ENCODE measurements at regions not wholly inside any gene's neighbourhood (a gene's known extent, or its start where the extent isn't known, plus 50 kb on each side); places are given as distances from the start of the nearest gene placed in this dataset.

DNA sequence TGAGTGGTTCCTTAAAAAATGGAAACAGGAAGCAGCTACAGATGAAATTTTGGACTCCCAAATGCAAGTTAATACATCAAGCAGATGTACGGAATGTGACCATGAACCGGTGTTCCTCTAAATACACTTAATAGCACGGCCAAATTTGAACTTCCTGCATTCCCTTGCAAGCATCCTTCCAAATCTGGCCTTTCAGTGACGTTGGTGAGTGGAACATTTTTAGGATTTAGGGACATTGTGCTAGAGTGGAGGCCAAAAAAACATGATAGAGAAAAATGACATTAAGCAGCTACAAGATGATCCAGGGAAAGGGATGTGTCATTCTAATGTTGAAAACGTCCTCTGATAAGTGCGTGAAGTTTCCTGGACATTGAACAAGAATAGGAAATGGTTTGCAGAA is 62.1 kb downstream of the CTAGE1 start:
- no peak overlapping the region for H3K27ac Mint-ChIP-seq
- DNase-seq, result no peak
- TF ChIP-seq, protein P1, sequence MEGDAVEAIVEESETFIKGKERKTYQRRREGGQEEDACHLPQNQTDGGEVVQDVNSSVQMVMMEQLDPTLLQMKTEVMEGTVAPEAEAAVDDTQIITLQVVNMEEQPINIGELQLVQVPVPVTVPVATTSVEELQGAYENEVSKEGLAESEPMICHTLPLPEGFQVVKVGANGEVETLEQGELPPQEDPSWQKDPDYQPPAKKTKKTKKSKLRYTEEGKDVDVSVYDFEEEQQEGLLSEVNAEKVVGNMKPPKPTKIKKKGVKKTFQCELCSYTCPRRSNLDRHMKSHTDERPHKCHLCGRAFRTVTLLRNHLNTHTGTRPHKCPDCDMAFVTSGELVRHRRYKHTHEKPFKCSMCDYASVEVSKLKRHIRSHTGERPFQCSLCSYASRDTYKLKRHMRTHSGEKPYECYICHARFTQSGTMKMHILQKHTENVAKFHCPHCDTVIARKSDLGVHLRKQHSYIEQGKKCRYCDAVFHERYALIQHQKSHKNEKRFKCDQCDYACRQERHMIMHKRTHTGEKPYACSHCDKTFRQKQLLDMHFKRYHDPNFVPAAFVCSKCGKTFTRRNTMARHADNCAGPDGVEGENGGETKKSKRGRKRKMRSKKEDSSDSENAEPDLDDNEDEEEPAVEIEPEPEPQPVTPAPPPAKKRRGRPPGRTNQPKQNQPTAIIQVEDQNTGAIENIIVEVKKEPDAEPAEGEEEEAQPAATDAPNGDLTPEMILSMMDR (IDR thresholded peaks at IDR 0.05), result no peak
- H3K36me3 Mint-ChIP-seq (ENCODE audit: low read depth), result no peaks in the 10 kb centered on the region
- H3K27me3 Mint-ChIP-seq (ENCODE audit: insufficient read depth), result peaks cover 36% of the 10 kb centered on the region
- no peak overlapping the region for H3K4me3 Mint-ChIP-seq
- no peaks in the 10 kb centered on the region; the same call in 1 of the 2 replicates for H3K4me1 Mint-ChIP-seq (ENCODE audit: low read depth)
- peaks cover 3% of the 10 kb centered on the region; the same call in 1 of the 2 replicates for H3K9me3 Mint-ChIP-seq

DNA sequence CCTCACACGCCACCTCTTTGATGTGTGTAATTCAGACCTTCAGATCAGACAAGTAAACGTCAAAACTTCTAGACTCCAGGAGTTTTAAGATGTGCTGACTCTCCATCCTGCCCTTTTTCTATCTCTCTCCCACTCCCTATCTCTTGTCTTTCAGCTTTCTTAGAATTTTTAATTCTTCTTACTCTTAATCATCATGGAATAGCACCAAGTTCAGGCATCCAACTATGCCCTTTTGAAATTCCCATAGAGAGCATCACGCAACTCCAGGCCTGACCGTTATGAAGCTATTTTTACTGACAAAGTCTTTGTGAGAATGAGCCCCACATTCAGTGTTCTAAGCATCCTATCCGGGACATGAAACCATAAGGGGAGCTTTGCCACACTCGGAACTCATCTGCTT is 62.6 kb downstream of the CTAGE1 start:
- H3K4me3 Mint-ChIP-seq, result no peak overlapping the region
- no peak overlapping the region for H3K27ac Mint-ChIP-seq
- H3K9me3 Mint-ChIP-seq, result peaks cover 3% of the 10 kb centered on the region; the same call in 1 of the 2 replicates
- peaks cover 5% of the 10 kb centered on the region for H3K4me1 Mint-ChIP-seq (ENCODE audit: low read depth)
- TF ChIP-seq, protein P1 (IDR thresholded peaks at IDR 0.05), result no peak
- H3K36me3 Mint-ChIP-seq (ENCODE audit: low read depth), result no peaks in the 10 kb centered on the region
- DNase-seq, result no peak
- peaks cover 36% of the 10 kb centered on the region for H3K27me3 Mint-ChIP-seq (ENCODE audit: insufficient read depth)

DNA sequence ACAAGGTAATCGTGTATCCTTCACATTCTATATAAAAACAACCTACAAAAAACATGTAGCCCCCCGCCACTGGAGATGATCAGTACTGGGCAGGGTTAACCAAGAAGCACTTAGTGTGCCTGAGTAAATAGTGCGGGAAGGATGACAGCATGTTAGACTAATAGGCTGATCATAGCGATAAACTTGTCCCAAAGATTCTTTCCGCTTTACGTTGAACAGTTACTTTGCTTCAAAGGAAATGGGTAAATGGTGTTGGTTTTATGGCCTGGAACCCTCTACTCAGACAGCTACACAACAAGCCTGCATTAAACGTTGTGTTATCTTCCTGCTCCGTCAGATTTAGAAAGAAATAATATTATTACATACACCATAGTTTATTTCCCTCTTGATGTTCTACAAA is 67.7 kb downstream of the CTAGE1 start:
- peak overlapping the region; percentile 26; the same call in 1 of the 2 replicates for H3K27ac Mint-ChIP-seq
- no peaks in the 10 kb centered on the region for H3K36me3 Mint-ChIP-seq (ENCODE audit: low read depth)
- TF ChIP-seq, protein P1 (IDR thresholded peaks at IDR 0.05), result no peak
- 0 out of 2 replicates have a peak overlapping the region, but pooled peaks have one; percentile 82 for H3K4me3 Mint-ChIP-seq
- H3K27me3 Mint-ChIP-seq (ENCODE audit: insufficient read depth), result peaks cover 35% of the 10 kb centered on the region
- no peak for DNase-seq
- H3K4me1 Mint-ChIP-seq (ENCODE audit: low read depth), result peaks cover 50% of the 10 kb centered on the region
- H3K9me3 Mint-ChIP-seq, result peaks cover 3% of the 10 kb centered on the region; the same call in 1 of the 2 replicates

DNA sequence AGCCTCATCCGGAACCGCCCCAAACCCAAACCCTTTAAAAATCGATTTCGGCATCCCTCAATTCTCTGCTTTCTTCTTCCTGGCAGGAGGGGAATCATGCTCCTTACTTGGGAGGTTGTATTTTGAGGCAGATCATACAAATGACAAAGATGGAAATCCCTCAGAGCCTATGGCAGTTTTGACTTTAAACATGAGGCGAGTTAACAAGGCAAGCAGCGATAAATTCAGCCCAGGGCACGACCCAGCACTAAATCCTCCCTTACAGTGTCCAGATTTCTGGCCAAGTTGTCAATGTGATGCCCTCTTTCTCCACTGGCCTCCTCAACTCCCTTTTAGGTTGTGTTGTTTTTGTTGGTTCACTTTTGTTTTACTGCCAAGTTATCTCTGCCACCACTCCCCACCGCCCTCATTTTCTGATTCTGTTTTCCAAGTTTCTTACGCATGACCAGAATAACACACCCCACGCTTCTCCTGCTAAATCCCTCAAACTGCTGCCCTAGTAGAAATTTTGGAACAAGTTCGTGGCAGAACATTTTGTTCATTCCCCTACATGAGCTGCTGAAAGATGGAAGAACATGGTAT is 68.3 kb downstream of the CTAGE1 start:
- H3K27ac Mint-ChIP-seq, result 0 out of 2 replicates have a peak overlapping the region, but pooled peaks have one; percentile 26
- TF ChIP-seq, protein P1 (IDR thresholded peaks at IDR 0.05), result no peak
- H3K36me3 Mint-ChIP-seq (ENCODE audit: low read depth), result no peaks in the 10 kb centered on the region
- H3K27me3 Mint-ChIP-seq (ENCODE audit: insufficient read depth), result peaks cover 29% of the 10 kb centered on the region
- peaks cover 3% of the 10 kb centered on the region; the same call in 1 of the 2 replicates for H3K9me3 Mint-ChIP-seq
- H3K4me3 Mint-ChIP-seq, result peak overlapping the region; percentile 82
- H3K4me1 Mint-ChIP-seq (ENCODE audit: low read depth), result peaks cover 50% of the 10 kb centered on the region
- no peak for DNase-seq

DNA sequence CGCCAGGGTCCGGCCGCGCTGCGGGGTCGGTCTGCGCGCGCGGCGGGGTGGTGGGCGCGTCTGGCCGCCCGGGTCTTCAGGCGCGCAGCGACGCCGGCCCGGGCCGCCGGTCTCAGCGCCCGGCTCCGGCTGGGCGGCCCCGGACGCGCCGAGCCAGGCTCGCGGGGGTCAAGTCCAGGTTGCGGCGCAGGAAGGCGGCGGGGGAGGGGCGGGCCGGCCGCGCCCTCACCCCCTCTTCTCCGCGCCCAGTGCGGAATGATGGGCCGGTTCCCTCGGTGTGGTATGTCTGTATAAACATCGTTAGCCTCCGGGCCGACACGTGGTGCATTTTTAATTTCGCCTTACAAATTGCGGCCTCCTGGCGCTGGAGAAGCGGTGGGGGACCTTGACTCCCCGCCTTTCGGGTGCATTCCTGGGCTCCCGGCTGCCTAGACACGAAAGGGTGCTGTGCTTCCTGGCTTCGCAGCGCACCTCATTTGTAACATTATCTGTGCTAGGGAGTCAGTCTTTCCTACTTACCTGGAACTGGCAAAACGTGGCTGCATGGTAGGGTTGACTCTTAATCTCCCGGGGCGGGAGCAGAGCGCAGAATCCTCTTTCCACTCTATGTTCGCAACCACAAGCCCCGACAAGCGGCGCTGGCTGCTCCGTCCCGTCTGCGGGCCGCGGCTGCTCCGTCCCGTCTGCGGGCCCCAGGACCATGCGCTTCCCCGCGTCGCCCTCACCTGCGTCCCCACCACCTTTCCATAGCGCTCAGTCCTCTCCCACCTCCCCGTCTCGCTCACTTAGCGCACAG is 69.0 kb downstream of the CTAGE1 start:
- peak; percentile 18 for DNase-seq
- peak overlapping the region; percentile 48; the same call in 1 of the 2 replicates for H3K27ac Mint-ChIP-seq

More for the DNA sequence above, 69.0 kb downstream of the CTAGE1 start:
- Mint-ChIP-seq H3K4me3 (peak overlapping the region; percentile 82), H3K9me3 (peaks cover 3% of the 10 kb centered on the region; the same call in 1 of the 2 replicates), H3K4me1 (ENCODE audit: low read depth) (peaks cover 50% of the 10 kb centered on the region), H3K27me3 (ENCODE audit: insufficient read depth) (peaks cover 31% of the 10 kb centered on the region), H3K36me3 (ENCODE audit: low read depth) (no peaks in the 10 kb centered on the region)
- TF ChIP-seq, protein P1 (IDR thresholded peaks at IDR 0.05), result no peak

Data from HFFc6 (cell line).